ENCODE measurements at regions not wholly inside any gene's neighbourhood (a gene's known extent, or its start where the extent isn't known, plus 50 kb on each side); places are given as distances from the start of the nearest gene placed in this dataset.

GRCh38 chr12:75784591-75784990, 247.0 kb downstream of the PHLDA1 start:
- TF ChIP-seq POLR2A (IDR thresholded peaks at IDR 0.05; ENCODE audit: low read length) (no peak), GATA1 (IDR thresholded peaks at IDR 0.05; ENCODE audit: low read depth, low read length) (no peak)
- peak; percentile 48 for DNase-seq

- TF ChIP-seq GATA1 (IDR thresholded peaks at IDR 0.05; ENCODE audit: low read depth, low read length) (no peak), POLR2A (IDR thresholded peaks at IDR 0.05; ENCODE audit: low read length) (no peak)
- DNase-seq = no peak
Observed at GRCh38 chr12:75783093-75783877, 248.3 kb downstream of the PHLDA1 start.

- TF ChIP-seq GATA1 (IDR thresholded peaks at IDR 0.05; ENCODE audit: low read depth, low read length) (no peak), POLR2A (IDR thresholded peaks at IDR 0.05; ENCODE audit: low read length) (no peak)
- no peak for DNase-seq
Observed at GRCh38 chr12:75782069-75782581, 249.5 kb downstream of the PHLDA1 start.

- peak; percentile 48 to 52 for DNase-seq
- no peak for TF ChIP-seq POLR2A (IDR thresholded peaks at IDR 0.05; ENCODE audit: low read length)
- TF ChIP-seq GATA1 (IDR thresholded peaks at IDR 0.05; ENCODE audit: low read depth, low read length) = no peak
Observed at GRCh38 chr12:75781532-75782046, 250.0 kb downstream of the PHLDA1 start.

GRCh38 chr12:75779891-75780496, 251.6 kb downstream of the PHLDA1 start:
- TF ChIP-seq POLR2A (IDR thresholded peaks at IDR 0.05; ENCODE audit: low read length) (no peak), GATA1 (IDR thresholded peaks at IDR 0.05; ENCODE audit: low read depth, low read length) (no peak)
- no peak for DNase-seq

- no peak for DNase-seq
- TF ChIP-seq POLR2A (IDR thresholded peaks at IDR 0.05; ENCODE audit: low read length) = no peak
- TF ChIP-seq GATA1 (IDR thresholded peaks at IDR 0.05; ENCODE audit: low read depth, low read length) = no peak
Observed at GRCh38 chr12:75774261-75775052, 257.1 kb downstream of the PHLDA1 start.

- DNase-seq = no peak
- TF ChIP-seq POLR2A (IDR thresholded peaks at IDR 0.05; ENCODE audit: low read length) = no peak
- TF ChIP-seq GATA1 (IDR thresholded peaks at IDR 0.05; ENCODE audit: low read depth, low read length) = no peak
Observed at GRCh38 chr12:75773377-75773776, 258.2 kb downstream of the PHLDA1 start.

GRCh38 chr12:75771023-75771422, 259.6 kb upstream of the KRR1 start:
- TF ChIP-seq POLR2A (IDR thresholded peaks at IDR 0.05; ENCODE audit: low read length) = no peak
- TF ChIP-seq GATA1 (IDR thresholded peaks at IDR 0.05; ENCODE audit: low read depth, low read length) = no peak
- DNase-seq = no peak

- TF ChIP-seq GATA1 (IDR thresholded peaks at IDR 0.05; ENCODE audit: low read depth, low read length) (no peak), POLR2A (IDR thresholded peaks at IDR 0.05; ENCODE audit: low read length) (no peak)
- no peak for DNase-seq
Observed at GRCh38 chr12:75767957-75768356, 256.5 kb upstream of the KRR1 start.

- no peak for DNase-seq
- TF ChIP-seq POLR2A (IDR thresholded peaks at IDR 0.05; ENCODE audit: low read length) (no peak), GATA1 (IDR thresholded peaks at IDR 0.05; ENCODE audit: low read depth, low read length) (no peak)
Observed at GRCh38 chr12:75766263-75767160, 255.1 kb upstream of the KRR1 start.

GRCh38 chr12:75765170-75766059, 254.0 kb upstream of the KRR1 start:
- DNase-seq = no peak
- TF ChIP-seq GATA1 (IDR thresholded peaks at IDR 0.05; ENCODE audit: low read depth, low read length) (no peak), POLR2A (IDR thresholded peaks at IDR 0.05; ENCODE audit: low read length) (no peak)
